ENCODE measurements at regions not wholly inside any gene's neighbourhood (a gene's known extent, or its start where the extent isn't known, plus 50 kb on each side); places are given as distances from the start of the nearest gene placed in this dataset.

DNA sequence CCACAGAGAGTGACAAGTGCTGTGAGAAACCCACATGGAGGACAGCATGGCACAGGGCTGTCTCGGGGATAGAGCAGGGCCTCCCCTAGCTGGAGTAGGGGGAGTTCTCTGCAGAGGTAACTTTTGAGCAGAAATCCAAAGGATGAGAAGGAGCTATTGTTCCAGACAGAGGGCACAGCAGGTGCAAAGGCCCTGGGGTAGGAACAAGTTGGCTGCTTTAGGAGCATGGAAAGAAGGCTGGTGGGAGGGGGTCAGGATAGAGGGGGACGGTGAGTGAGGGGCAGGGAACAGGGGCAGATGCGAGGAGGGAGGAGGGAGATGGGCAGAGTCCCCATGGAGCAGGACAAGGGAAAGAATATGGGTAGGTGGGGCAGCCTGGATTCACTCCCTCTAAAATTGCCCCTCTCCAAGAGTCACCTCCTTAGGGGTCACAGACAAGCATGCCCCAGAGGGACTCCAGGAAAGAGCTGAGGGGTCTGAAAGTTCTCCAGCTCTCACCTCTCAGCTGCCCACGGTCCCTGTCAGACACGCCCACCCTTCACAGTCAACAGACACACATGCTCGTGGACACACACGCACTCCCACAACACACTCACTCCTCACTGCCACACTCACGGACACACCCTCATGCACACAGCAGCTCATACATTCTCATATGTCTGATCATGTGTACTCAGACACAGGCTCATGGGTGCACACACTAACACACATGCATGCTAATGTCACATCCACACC is 110.7 kb downstream of the LITAF start:
- DNase-seq (ENCODE audit: low spot score): no peak

DNA sequence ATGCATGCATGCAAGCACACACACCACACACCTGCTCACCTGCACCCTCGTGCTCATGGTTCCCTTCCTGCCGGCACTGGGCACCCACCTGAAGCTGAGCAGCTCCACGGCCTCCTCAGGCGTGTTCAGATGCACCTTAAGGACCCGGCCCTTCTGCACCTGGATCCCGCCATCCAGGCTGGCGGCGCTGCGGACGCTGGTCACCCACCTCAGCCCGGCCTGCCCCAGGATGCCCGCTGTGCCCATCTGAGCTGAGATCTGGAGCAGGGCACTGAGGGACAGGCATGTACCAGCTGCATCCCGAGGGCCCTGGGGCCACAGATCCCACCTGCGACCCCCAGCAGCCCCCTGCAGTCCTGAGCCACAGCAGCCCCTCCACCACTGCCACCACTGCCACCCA is 110.0 kb downstream of the LITAF start:
- DNase-seq (ENCODE audit: low spot score): no peak

DNA sequence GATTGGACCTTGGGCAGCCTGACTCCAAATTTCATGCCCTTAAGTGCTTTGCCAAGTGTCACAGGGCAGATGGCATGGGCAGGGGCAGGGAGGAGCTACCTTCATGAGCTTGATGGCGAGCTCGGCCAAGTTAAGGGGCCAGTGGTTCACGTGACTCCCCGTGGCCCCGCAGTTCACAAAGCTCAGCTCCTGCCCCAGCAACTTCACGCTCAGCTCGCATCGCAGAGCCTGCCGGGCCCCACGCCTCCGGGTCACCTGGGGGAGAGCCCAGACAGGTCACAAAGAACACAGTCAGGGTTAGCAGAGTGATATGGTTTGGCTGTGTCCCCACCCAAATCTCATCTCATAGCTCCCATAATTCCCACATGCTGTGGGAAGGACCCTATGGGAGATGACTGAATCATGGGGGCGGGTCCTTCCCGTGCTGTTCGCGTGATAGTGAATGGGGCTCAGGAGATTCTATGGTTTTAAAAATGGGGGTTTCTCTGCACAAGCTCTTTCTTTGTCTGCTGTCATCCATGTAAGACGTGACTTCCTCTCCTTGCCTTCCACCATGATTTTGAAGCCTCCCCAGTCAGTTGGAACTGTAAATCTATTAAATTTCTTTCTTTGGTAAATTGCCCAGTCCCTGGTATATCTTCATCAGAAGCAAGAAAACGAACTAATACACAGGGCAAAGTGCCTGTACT is 108.1 kb downstream of the LITAF start:
- no peak for DNase-seq (ENCODE audit: low spot score)

DNA sequence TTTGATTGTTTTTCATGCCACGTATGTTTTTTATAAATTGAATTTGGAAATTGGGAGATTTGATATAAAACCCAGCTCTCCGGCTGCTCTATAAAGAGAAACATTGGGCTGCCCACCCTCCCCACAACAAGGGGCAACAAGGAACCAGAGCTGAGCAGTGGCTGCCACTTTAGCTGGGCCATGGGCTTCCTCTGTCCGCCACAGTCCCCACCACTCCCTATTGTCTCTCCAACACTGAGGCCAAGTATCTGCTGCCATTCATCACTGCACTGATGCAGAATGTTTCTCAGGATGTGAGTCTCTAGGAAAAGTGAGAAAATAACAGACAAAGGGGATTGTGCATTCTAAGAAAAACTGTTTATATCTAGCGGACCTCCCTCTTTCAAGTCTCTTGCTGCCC is 106.8 kb downstream of the LITAF start:
- DNase-seq (ENCODE audit: low spot score): no peak

DNA sequence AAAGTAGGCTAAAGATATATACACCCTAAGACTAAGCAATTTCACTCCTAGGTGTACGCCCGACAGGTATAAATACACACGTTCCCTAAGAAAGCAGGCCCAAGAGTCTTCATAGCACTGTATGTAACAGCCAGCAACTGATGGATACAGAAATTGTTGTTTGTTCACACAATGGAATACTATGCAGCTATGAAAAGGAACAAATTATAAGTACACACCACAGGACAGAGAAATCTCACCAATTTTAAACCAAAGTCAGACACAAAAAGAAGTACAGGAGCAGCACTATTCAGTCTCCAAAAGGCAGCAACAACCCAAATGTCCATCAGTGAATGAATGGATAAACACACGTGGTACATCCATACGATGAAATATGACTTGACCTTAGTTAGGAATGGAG is 106.1 kb downstream of the LITAF start:
- DNase-seq (ENCODE audit: low spot score): no peak

DNA sequence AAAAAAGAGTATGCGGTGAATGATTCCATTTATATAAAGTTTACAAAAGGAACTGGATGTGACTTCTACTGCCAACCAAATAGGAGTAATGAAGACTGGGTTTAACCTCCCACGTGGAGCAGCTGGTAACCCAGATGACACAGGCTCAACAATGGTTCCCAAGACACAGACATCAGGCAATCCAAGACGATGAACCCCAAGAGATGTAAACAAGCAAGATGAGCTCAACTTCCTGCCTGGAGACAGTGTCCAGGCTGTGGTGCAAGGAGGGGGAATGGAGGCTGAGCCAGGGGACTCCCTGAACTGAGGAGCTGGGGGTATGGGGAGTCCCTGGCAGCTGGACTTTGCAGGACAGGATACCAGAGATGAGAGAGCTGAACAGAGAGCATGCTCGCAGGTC is 104.7 kb downstream of the LITAF start:
- DNase-seq (ENCODE audit: low spot score): no peak

DNA sequence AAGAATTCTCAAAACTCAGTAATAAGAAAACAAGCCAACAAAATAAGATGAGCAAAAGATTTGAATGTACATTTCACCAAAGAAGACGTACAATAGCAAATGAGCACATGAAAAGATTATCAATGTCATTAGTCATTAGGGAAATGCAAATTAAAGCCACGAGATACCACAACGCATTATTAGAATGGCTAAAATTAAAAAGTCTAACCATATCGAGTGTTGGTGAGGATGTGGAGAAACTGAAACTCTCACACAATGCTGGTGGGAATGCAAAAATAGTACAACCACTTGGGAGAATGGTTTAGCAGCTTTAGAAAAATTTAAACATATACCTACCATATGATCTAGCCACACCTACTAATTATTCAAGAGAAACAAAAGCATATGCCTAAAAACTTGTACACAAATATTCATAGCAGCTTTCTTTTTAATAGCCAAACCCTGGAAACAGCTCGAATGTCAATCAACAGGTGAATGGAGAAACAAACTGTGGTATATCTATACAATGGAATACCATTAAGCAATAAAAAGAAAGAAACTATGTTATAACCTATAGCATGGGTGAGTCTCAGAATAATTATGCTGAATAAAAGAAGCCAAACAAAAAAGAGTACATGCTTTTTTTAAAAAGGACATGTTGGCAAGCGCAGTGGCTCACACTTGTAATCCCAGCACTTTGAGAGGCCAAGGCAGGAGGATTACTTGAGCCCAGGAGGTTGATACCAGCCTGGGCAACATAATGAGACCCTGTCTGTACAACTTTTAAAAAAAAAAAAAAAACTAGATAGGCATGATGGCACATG is 103.6 kb downstream of the LITAF start:
- no peak for DNase-seq (ENCODE audit: low spot score)

DNA sequence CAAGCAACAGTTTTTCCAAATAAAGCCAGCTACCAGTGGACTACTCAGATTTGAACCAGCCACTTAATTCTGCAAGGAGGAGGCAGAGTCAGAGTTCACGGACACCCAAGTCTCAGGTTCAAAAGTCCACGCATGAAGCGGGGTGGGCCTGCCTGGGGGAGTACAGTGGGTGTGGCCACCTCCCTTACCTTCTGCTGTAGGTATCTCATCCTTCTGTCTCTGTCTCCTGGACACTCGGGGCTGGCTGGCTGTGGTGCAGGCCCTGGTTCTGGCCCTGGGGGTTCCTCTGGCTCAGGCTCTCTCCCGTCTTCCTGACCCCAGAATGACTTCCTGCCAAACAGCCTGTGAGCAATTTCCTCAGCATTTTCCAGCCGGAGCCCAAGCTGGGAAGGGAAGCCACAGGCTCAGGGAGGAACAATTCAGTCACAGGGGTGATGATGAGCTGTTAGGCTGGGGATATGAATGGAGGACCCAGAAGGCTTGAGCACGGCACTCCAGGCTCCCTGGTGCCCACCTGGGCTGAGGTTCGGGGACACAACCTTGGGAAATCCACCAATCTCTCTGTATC is 101.9 kb downstream of the LITAF start:
- no peak for DNase-seq (ENCODE audit: low spot score)

DNA sequence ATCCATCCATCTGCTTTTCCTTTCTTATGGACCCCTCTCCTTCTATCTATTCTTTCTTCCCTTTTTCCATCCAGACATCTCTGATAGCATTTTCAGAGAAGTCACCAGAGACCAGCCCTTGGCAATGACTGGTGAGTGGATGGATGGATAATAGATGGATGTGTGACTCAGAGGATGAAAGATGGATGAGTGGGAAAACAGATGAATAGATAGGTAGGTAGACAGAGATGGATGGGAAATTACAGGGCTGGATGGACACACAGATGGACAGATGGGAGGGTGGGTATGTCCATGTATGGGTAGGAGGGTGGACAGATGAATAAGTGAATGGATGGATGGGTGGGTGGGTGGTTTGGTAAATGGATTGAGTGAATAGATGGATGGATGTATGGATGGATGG is 101.0 kb downstream of the LITAF start:
- DNase-seq (ENCODE audit: low spot score): no peak

DNA sequence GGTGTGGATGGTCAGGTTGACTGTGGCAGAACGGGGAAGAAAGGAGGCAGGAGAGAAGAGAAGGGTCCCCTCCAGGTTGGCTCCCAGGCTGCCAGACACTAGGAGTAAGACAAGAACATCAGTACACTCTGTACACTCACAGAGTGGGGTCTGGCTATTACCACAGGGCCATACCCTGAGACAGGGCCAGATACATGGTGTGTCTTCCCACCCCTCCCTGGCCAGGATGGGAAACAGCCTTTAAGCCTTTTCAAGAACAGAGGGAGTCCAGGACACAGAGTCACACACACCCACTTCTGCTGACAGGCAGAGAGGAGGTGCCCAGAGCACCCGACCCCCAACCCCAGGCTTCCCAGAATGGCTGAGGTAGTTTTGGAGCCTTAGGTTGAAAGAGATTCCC is 99.4 kb downstream of the LITAF start:
- DNase-seq (ENCODE audit: low spot score): no peak

DNA sequence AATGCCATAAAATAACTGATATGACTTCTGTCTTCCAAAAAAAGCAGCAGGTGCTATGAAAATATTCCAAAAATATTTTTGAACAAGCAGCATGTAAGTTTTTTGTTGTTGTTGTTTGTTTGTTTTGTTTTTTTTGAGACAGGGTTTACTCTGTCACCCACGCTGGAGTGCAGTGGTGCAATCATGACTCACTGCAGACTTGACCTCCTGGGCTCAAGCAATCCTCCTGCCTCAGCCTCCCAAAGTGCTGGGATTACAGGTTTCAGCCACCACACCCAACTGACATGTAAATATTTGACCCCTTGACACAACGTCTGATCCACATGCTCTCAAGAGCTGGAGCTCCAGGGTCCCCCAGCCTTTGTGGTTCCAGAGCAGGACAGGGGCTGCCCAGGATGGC is 98.4 kb downstream of the LITAF start:
- no peak for DNase-seq (ENCODE audit: low spot score)

DNA sequence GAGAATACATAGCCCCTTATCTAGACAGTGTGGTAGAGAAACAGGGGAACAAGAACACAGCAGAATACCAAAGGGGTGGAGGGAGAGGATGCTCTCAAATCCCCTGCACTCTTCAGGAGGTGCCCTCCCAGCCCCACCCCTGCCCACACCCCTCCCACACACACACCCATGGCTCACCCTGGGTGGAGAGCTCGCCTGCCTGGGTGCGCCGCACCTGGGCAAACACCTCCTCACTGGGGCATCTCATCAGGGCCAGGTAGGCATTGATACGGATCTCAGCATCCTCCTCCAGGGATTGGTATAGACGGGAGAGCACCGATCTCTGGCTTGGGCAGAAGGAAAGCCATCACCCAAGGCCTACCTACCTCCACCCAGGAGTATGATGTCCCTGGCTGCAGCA is 95.2 kb downstream of the LITAF start:
- DNase-seq (ENCODE audit: low spot score): no peak

DNA sequence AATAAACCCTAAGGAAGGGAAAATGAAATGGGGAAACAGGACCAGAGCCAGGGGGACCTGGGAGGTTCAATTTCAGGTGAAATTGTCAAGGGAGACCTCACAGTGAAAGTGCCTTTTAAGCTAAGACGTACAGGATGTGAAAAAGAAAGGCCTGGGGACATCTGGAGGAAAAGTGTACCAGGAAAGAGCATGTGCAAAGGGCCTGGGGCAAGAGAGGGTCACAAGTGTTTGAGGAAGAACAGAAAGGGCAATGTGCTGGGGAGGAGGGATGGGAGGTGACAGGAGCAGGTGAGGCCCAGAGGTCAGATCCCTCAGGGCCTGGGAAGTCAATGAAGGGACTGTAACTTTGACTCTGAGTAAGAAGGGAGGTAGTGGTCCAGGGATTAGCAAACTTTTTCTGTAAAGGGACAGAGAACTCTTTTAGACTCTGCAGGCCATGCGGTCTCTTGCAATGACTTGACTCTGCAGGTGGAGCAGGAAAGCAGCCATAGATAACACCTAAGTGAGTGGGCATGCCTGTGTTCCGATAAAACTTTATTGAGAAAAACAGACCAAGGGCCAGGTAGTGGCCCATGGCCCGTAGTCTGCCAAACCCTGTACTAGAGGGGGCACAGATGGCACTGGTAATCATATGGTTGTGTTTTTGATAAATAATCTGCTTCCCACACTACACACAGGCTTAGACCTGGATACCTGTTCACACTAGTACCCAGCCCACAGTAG is 93.8 kb downstream of the LITAF start:
- no peak for DNase-seq (ENCODE audit: low spot score)

DNA sequence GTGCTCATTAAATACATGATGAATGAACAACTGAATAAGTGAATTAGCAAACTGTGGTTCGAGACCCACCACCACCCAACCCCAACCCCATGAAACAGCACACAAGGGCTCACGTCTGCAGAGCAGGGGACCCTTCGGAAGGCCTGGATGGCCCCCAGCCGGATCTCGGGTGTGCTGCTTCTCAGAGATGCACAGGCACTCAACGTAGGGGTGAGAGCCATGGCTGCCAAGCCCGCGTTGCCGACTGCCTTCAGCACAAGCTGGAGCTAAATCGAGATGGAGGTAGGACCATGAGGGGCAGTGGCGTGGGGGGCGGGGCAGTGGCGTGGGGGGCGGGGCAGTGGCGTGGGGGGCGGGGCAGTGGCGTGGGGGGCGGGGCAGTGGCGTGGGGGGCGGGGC is 93.2 kb downstream of the LITAF start:
- no peak for DNase-seq (ENCODE audit: low spot score)

DNA sequence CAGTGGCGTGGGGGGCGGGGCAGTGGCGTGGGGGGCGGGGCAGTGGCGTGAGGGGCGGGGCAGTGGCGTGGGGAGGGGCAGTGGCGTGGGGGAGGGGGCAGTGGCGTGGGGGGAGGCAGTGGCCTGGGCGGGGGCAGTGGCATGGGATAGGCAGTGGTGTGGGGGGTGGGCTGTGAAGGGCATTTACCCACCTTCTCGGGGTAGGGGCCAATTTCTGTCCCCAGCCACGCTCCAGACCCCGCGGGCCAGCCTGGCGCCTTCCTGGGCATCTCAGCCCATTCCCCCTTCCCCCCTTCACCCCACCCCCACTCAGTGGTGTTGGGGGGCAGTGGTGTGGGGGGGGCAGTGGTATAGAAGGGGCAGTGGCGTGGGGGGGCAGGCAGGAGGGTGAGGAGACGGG is 92.7 kb downstream of the LITAF start:
- no peak for DNase-seq (ENCODE audit: low spot score)

DNA sequence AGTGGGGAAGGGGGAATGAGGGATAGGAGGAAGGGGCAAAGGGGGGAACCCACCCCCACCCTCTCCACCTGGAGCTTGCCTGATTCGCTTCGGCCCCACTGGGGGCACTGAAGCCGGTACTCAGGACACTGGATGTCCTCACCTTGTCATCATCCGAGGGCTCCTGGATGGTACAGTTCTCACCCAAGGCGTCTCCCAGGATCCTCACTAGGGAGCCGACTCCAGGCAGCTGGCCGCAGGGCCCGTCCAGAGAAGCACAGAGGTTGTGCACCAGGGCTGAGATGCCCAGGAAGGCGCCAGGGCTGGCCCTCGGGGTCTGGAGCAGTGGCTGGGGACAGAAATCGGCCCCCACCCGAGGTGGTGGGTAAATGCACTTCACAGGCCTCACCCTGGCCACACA is 92.3 kb downstream of the LITAF start:
- no peak for DNase-seq (ENCODE audit: low spot score)

DNA sequence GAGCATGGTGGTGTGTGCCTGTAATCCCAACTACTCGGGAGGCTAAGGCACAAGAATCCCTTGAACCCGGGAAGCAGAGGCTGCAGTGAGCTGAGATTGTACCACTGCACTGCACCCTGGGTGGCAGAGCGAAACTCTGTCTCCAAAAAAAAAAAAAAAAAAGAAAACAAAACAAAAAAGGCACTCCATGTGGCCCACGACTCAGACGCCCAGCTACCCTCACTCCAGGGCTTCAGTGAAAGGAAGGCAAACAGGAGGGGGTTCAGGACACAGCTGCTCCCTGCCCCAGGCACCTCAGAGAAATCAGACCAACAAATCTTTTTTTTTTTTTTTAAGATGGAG is 91.7 kb downstream of the LITAF start:
- no peak for DNase-seq (ENCODE audit: low spot score)

Measured in Ammon's horn (tissue), 1 donor.